B cell (primary cell): ENCODE measurements at regions not wholly inside any gene's neighbourhood (a gene's known extent, or its start where the extent isn't known, plus 50 kb on each side); places are given as distances from the start of the nearest gene placed in this dataset.

Source experiments
- ATAC-seq: fragments of 200-7000 bp; cut with Tn5 transposase; one replicate; pipeline ENCODE4 v1.10.0; 2021; ENCODE audit warnings: low read depth, mild to moderate bottlenecking, moderate number of reproducible peaks, moderate library complexity
- CTCF ChIA-PET: fragments of 350-600 bp; sonication (Branson Sonifier 250); formaldehyde crosslinking; loops from one replicate; lab custom pipeline; 2021; ENCODE audit warnings: antibody characterized with exemption, inconsistent platforms; lab: Charles Lee
- POLR2A ChIA-PET: fragments of 350-600 bp; sonication (Branson Sonifier 250); formaldehyde crosslinking; loops from one replicate; lab custom pipeline; 2021; ENCODE audit warnings: antibody characterized with exemption; lab: Charles Lee
- DNase-seq: peaks from one replicate; pipeline ENCODE4 v3.0.0; 2013
- H2AFZ ChIP-seq: 2 replicates; pipeline ENCODE4 v1.6.1; 2012; ENCODE audit warnings: mild to moderate bottlenecking, low read depth, low read length; ENCODE audit not compliant: insufficient read depth, poor library complexity, severe bottlenecking
- H3K27ac ChIP-seq, 2 donors: 1 replicate in 1 of 2; 2 replicates in 1 of 2; pipeline ENCODE4 v1.5.1; 2012 to 2013; ENCODE audit warnings: low read length in 2 of 2, mild to moderate bottlenecking in 2 of 2, moderate library complexity in 1 of 2
- H3K27me3 ChIP-seq, 4 experiments: fragments of 200-600 bp in 1 of 4; sonication (generic) in 1 of 4; replicated peaks in 1 of 4; 1 replicate in 2 of 4; 2 replicates in 2 of 4; pipeline versions ENCODE4 v1.6.1 to v1.7.0; 2013 to 2016; ENCODE audit warnings: low read length in 3 of 4, mild to moderate bottlenecking in 2 of 4, mixed read lengths in 1 of 4, moderate library complexity in 1 of 4; ENCODE audit not compliant: insufficient read depth in 4 of 4, control insufficient read depth in 3 of 4; ENCODE audit errors: control extremely low read depth in 1 of 4
- H3K36me3 ChIP-seq, 2 experiments: replicated peaks in 1 of 2; 1 replicate in 1 of 2; 2 replicates in 1 of 2; pipeline versions ENCODE4 v1.6.1 to v1.7.1; 2013; ENCODE audit warnings: low read length in 1 of 2; ENCODE audit not compliant: insufficient read depth in 2 of 2, control insufficient read depth in 1 of 2; ENCODE audit errors: control extremely low read depth in 1 of 2, extremely low read depth in 1 of 2
- H3K4me1 ChIP-seq, 2 donors: fragments of 200-600 bp in 1 of 2; sonication (generic) in 1 of 2; 1 replicate in 1 of 2; 2 replicates in 1 of 2; pipeline versions ENCODE4 v1.5.1 to v1.6.1; 2013 to 2017; ENCODE audit warnings: low read length in 2 of 2; ENCODE audit not compliant: control insufficient read depth in 2 of 2, insufficient read depth in 2 of 2
- H3K4me2 ChIP-seq: replicated peaks from 2 replicates; pipeline ENCODE3; 2012; ENCODE audit warnings: mild to moderate bottlenecking, low read depth, low read length; ENCODE audit not compliant: poor library complexity, severe bottlenecking
- H3K4me3 ChIP-seq, 5 experiments: fragments of 200-600 bp in 1 of 5; sonication (generic) in 1 of 5; 1 replicate in 3 of 5; 2 replicates in 2 of 5; pipeline versions ENCODE4 v1.5.1 to v1.7.0; 2011 to 2016; ENCODE audit warnings: low read length in 4 of 5, mild to moderate bottlenecking in 4 of 5, low read depth in 2 of 5, control low read depth in 1 of 5, moderate library complexity in 1 of 5; ENCODE audit not compliant: insufficient read depth in 1 of 5; ENCODE audit errors: control extremely low read depth in 1 of 5, extremely low read depth in 1 of 5
- H3K79me2 ChIP-seq: fragments of 200-600 bp; sonication (generic); one replicate; pipeline ENCODE4 v1.6.0; 2016; ENCODE audit warnings: low read length; ENCODE audit not compliant: control insufficient read depth, insufficient read depth
- H3K9ac ChIP-seq: fragments of 200-600 bp; sonication (generic); 2 replicates; pipeline ENCODE4 v1.6.1; 2017; ENCODE audit warnings: mild to moderate bottlenecking, low read length, moderate library complexity
- H3K9me3 ChIP-seq, 3 donors: one replicate each; pipeline versions ENCODE4 v1.6.1 to v1.7.1; 2013; ENCODE audit warnings: low read length in 2 of 3; ENCODE audit not compliant: control insufficient read depth in 2 of 3, insufficient read depth in 1 of 3; ENCODE audit errors: control extremely low read depth in 1 of 3
- H4K20me1 ChIP-seq: 2 replicates; pipeline ENCODE4 v1.6.0; 2012; ENCODE audit warnings: mild to moderate bottlenecking, low read length; ENCODE audit not compliant: insufficient read depth, control insufficient read depth, poor library complexity, severe bottlenecking
- H3K27ac Mint-ChIP-seq: one replicate; pipeline ENCODE4 v1.8.0; 2021; ENCODE audit warnings: mixed read lengths
- H3K27me3 Mint-ChIP-seq: one replicate; pipeline ENCODE4 v1.8.0; 2021; ENCODE audit warnings: mixed read lengths
- H3K4me1 Mint-ChIP-seq: one replicate; pipeline ENCODE4 v1.8.0; 2021; ENCODE audit warnings: mixed read lengths
- H3K4me3 Mint-ChIP-seq: one replicate; pipeline ENCODE4 v1.8.0; 2021; ENCODE audit warnings: mixed read lengths
- H3K9me3 Mint-ChIP-seq: one replicate; pipeline ENCODE4 v1.8.0; 2022; ENCODE audit warnings: mixed read lengths; ENCODE audit not compliant: insufficient read depth
- CTCF ChIP-seq: fragments of 200-600 bp; IDR thresholded peaks from one replicate; pipeline ENCODE4 v1.8.0; 2022; ENCODE audit warnings: antibody characterized with exemption, mild to moderate bottlenecking
- EZH2 ChIP-seq: IDR thresholded peaks from 2 replicates; pipeline ENCODE4 v1.6.1; 2012; ENCODE audit warnings: borderline replicate concordance, low read depth, mild to moderate bottlenecking, moderate library complexity, low read length; ENCODE audit not compliant: insufficient read depth, poor library complexity, severe bottlenecking
- WGBS: methylation state at CpG from one replicate; pipeline ENCODE4 v1.1.5; 2013; ENCODE audit warnings: missing lambda C conversion rate; ENCODE audit not compliant: insufficient coverage; 5-methylcytosine and 5-hydroxymethylcytosine counted together
- intact Hi-C: fragments of 100-400 bp; cut with micrococcal nuclease; formaldehyde crosslinking; loops from one replicate; pipeline ENCODE4 v1.10.0; 2022

GRCh38 chr18:10161315-10161714 lies 247.5 kb downstream of the VAPA start:
- Mint-ChIP-seq H3K4me1 (no peaks in the 10 kb centered on the region), H3K4me3 (no peak overlapping the region), H3K27me3 (peaks cover 4% of the 10 kb centered on the region), H3K27ac (no peak overlapping the region), H3K9me3 (peaks cover 5% of the 10 kb centered on the region)
- DNase-seq (no peak), ATAC-seq (no peak)
- WGBS: 100% methylated on average over 12 of the region's 12 CpGs
- H2AFZ ChIP-seq: no peak overlapping the region
- no peak overlapping the region for H3K27ac ChIP-seq
- ChIA-PET CTCF (no interaction called here), POLR2A (no interaction called here)
- H3K4me2 ChIP-seq: no peak overlapping the region
- TF ChIP-seq EZH2 (no peak), CTCF (no peak)
- no peaks in the 10 kb centered on the region for H3K27me3 ChIP-seq
- intact Hi-C loops: no loop called here
- no peaks in the 10 kb centered on the region for H3K4me1 ChIP-seq
- no peak overlapping the region for H3K4me3 ChIP-seq
- H3K9me3 ChIP-seq: no peaks in the 10 kb centered on the region
- H3K36me3 ChIP-seq: no peaks in the 10 kb centered on the region
- H3K79me2 ChIP-seq: no peaks in the 10 kb centered on the region
- no peaks in the 10 kb centered on the region for H4K20me1 ChIP-seq
- no peak overlapping the region for H3K9ac ChIP-seq

DNA sequence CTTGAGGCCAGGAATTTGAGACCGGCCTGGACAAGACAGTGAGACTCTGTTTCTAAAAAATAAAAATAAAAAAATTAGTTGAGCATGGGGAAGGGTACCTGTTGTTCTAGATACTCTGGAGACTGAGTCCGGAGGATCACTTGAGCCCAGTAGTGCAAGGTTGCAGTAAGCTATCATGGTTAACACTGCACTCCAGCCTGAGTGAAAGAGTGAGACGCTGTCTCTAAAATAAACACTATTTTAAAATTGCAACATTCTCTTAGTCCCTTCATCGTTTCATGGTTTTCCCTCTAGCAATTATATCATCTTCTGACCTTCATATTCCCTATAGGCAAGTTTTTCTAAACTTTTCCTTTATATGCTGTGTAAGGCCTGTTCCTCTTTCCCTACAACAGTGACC lies 248.5 kb downstream of the VAPA start:
- Histone ChIP-seq H3K4me3 (no peak overlapping the region), H3K4me2 (no peak overlapping the region), H4K20me1 (no peaks in the 10 kb centered on the region), H3K79me2 (no peaks in the 10 kb centered on the region), H3K9ac (no peak overlapping the region), H3K27ac (no peak overlapping the region), H3K27me3 (no peaks in the 10 kb centered on the region), H2AFZ (no peak overlapping the region), H3K4me1 (peaks cover 0 to 2% of the 10 kb centered on the region in 2 donors), H3K36me3 (no peaks in the 10 kb centered on the region), H3K9me3 (no peaks in the 10 kb centered on the region)
- no peak overlapping the region for H3K4me3 Mint-ChIP-seq
- H3K9me3 Mint-ChIP-seq: peaks cover 3% of the 10 kb centered on the region
- no peaks in the 10 kb centered on the region for H3K4me1 Mint-ChIP-seq
- no peak for DNase-seq
- ChIA-PET POLR2A (no interaction called here), CTCF (no interaction called here)
- peaks cover 2% of the 10 kb centered on the region for H3K27me3 Mint-ChIP-seq
- no peak for ATAC-seq
- H3K27ac Mint-ChIP-seq: no peak overlapping the region
- WGBS: 100% methylated on average over 3 of the region's 4 CpGs
- intact Hi-C loops: no loop called here
- no peak for TF ChIP-seq CTCF
- TF ChIP-seq EZH2: no peak
